Lower lobe of right lung (tissue), 2 donors: ENCODE measurements at regions not wholly inside any gene's neighbourhood (a gene's known extent, or its start where the extent isn't known, plus 50 kb on each side); places are given as distances from the start of the nearest gene placed in this dataset.

Source experiments
- ATAC-seq, 2 donors: fragments of 200-7000 bp; cut with Tn5 transposase; one replicate each; pipeline ENCODE4 v1.9.1; 2020 to 2022; ENCODE audit warnings: mild to moderate bottlenecking in 2 of 2, moderate library complexity in 2 of 2
- DNase-seq: peaks from one replicate; pipeline ENCODE4 v3.0.0-alpha.2; 2020
- H3K27ac ChIP-seq: fragments of 200-600 bp; one replicate; pipeline ENCODE4 v1.8.0; 2022
- H3K27me3 ChIP-seq: fragments of 200-600 bp; one replicate; pipeline ENCODE4 v1.8.0; 2022; ENCODE audit warnings: low read depth
- H3K36me3 ChIP-seq: fragments of 200-600 bp; one replicate; pipeline ENCODE4 v1.8.0; 2022; ENCODE audit warnings: mild to moderate bottlenecking
- H3K4me1 ChIP-seq: fragments of 200-600 bp; one replicate; pipeline ENCODE4 v1.8.0; 2022
- H3K4me3 ChIP-seq: fragments of 200-600 bp; one replicate; pipeline ENCODE4 v1.8.0; 2022; ENCODE audit warnings: mild to moderate bottlenecking
- H3K9me3 ChIP-seq: fragments of 200-600 bp; one replicate; pipeline ENCODE4 v1.8.0; 2022
- intact Hi-C: fragments of 100-400 bp; cut with DNase I; formaldehyde crosslinking; loops from one replicate; pipeline ENCODE4 v1.11.0; 2022
- TF ChIP-seq, protein P1 (sequence below): fragments of 200-600 bp; IDR thresholded peaks from one replicate; pipeline ENCODE4 v1.8.0; 2022; ENCODE audit warnings: antibody characterized with exemption, mild to moderate bottlenecking
- donor health status: DM: no; HTN: yes; CAD: no; lungs with severe emphysema.

DNA sequence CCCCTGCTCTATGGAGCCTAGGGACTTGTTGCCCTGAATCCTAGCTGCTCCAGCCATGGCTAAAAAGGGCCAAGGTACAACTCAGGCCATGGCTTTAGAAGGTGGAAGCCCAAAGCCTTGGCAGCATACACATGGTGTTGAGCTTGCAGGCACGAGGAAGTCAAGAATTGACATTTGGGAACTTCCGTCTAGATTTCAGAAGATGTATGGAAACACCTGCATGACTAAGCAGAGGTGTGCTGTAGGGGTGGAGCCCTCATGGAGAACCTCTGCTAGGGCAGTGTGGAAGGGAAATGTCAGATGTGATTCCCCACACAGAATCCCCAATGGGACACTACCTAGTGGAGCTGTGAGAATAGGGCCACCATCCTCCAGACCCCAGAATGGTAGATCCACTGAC, 95.1 kb upstream of the TMEM170B start:
- Histone ChIP-seq H3K27ac (no peak overlapping the region), H3K36me3 (no peaks in the 10 kb centered on the region), H3K9me3 (no peaks in the 10 kb centered on the region), H3K4me1 (peaks cover 21% of the 10 kb centered on the region), H3K27me3 (no peaks in the 10 kb centered on the region), H3K4me3 (no peak overlapping the region)
- ATAC-seq (no peak), DNase-seq (no peak)
- intact Hi-C loops: no loop called here
- TF ChIP-seq, protein P1, sequence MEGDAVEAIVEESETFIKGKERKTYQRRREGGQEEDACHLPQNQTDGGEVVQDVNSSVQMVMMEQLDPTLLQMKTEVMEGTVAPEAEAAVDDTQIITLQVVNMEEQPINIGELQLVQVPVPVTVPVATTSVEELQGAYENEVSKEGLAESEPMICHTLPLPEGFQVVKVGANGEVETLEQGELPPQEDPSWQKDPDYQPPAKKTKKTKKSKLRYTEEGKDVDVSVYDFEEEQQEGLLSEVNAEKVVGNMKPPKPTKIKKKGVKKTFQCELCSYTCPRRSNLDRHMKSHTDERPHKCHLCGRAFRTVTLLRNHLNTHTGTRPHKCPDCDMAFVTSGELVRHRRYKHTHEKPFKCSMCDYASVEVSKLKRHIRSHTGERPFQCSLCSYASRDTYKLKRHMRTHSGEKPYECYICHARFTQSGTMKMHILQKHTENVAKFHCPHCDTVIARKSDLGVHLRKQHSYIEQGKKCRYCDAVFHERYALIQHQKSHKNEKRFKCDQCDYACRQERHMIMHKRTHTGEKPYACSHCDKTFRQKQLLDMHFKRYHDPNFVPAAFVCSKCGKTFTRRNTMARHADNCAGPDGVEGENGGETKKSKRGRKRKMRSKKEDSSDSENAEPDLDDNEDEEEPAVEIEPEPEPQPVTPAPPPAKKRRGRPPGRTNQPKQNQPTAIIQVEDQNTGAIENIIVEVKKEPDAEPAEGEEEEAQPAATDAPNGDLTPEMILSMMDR: no peak

DNA sequence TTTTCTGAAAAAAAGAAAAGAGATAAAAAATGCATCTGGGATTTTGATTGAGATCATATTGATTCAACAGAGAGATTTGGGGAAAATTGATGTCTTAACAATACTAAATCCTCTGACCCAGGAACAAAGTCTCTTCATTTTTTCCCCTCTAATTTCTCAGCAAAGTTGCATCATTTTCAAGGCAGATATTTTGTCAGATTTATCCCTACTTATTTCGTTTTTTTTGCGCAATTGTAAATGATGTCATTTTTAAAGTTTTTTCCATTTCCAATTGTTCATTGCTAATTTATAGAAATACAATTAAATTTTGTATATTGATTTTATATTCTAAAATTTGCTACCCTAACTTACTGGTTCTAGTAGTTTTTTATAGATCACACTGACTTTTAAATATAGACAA, 97.7 kb upstream of the TMEM170B start:
- ATAC-seq: no peak

GRCh38 chr6:11439017-11439420, 98.5 kb upstream of the TMEM170B start:
- Histone ChIP-seq H3K36me3 (no peaks in the 10 kb centered on the region), H3K4me3 (no peak overlapping the region), H3K27me3 (no peaks in the 10 kb centered on the region), H3K27ac (peak overlapping the region; percentile 14), H3K4me1 (peaks cover 40% of the 10 kb centered on the region), H3K9me3 (no peaks in the 10 kb centered on the region)
- peak; percentile 20 to 55 for ATAC-seq
- TF ChIP-seq, protein P1: no peak
- intact Hi-C loops: no loop called here
- no peak for DNase-seq

More for the DNA sequence above, 97.7 kb upstream of the TMEM170B start:
- intact Hi-C loops: no loop called here
- Histone ChIP-seq H3K9me3 (no peaks in the 10 kb centered on the region), H3K27ac (no peak overlapping the region), H3K36me3 (no peaks in the 10 kb centered on the region), H3K4me3 (no peak overlapping the region), H3K27me3 (no peaks in the 10 kb centered on the region), H3K4me1 (peaks cover 31% of the 10 kb centered on the region)
- TF ChIP-seq, protein P1: no peak
- DNase-seq: no peak

DNA sequence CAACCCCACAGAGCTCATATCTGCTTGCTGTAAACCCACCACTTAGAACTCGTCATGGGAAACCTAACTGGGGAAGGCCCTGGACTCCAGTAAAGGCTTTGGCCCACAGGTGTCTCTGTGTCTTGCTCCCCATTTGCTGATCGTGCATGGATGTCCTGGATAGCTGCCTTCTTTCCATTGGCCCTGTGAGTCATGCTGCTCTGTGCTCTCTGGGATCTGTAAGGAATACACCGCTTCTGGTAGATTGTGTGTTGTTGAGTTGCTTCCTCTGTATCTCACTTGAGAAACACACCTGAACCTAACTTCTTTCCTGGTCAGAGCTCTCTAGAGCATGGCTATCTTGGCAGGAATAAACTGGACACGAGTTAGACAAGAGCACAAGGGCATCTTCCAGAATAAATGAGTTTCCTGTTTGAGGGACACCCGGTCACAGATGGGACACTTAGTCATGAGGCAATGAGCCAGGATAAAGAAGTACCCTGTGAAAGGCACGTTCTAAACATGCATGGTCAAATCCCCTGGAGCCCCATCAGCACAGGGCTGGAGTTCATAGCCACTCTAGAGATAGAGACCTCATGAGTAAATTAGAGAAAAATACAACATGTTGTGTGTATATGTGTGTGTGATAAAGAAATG, 99.6 kb upstream of the TMEM170B start:
- Histone ChIP-seq H3K4me3 (no peak overlapping the region), H3K27ac (peak overlapping the region; percentile 7), H3K9me3 (no peaks in the 10 kb centered on the region), H3K27me3 (no peaks in the 10 kb centered on the region), H3K4me1 (peaks cover 51% of the 10 kb centered on the region), H3K36me3 (no peaks in the 10 kb centered on the region)
- ATAC-seq (no peak), DNase-seq (no peak)
- intact Hi-C loops: no loop called here
- TF ChIP-seq, protein P1: no peak

- H3K27ac ChIP-seq: no peak overlapping the region
- H3K4me1 ChIP-seq: peaks cover 64% of the 10 kb centered on the region
- DNase-seq (no peak), ATAC-seq (no peak)
- no peaks in the 10 kb centered on the region for H3K9me3 ChIP-seq
- H3K27me3 ChIP-seq: no peaks in the 10 kb centered on the region
- H3K4me3 ChIP-seq: no peak overlapping the region
- TF ChIP-seq, protein P1: no peak
- no peaks in the 10 kb centered on the region for H3K36me3 ChIP-seq
- intact Hi-C loops: no loop called here
Observed at GRCh38 chr6:11436508-11437096, 100.9 kb upstream of the TMEM170B start.
